ENCODE measurements at regions not wholly inside any gene's neighbourhood (a gene's known extent, or its start where the extent isn't known, plus 50 kb on each side); places are given as distances from the start of the nearest gene placed in this dataset.

GRCh38 chr3:70856414-70857162 is 544.1 kb upstream of the MDFIC2 start:
- Histone ChIP-seq H3K27ac (no peak overlapping the region), H3K4me3 (no peak overlapping the region), H3K9me3 (no peaks in the 10 kb centered on the region), H3K36me3 (no peaks in the 10 kb centered on the region), H3K4me1 (no peaks in the 10 kb centered on the region), H3K27me3 (no peaks in the 10 kb centered on the region)
- TF ChIP-seq POLR2A (IDR thresholded peaks at IDR 0.05) (no peak), CTCF (IDR thresholded peaks at IDR 0.05) (no peak)
- no peak for DNase-seq

- no peaks in the 10 kb centered on the region for H3K36me3 ChIP-seq
- H3K27ac ChIP-seq: no peak overlapping the region
- no peak overlapping the region for H3K4me3 ChIP-seq
- TF ChIP-seq CTCF (IDR thresholded peaks at IDR 0.05) (no peak), POLR2A (IDR thresholded peaks at IDR 0.05) (no peak)
- no peaks in the 10 kb centered on the region for H3K9me3 ChIP-seq
- DNase-seq: no peak
- no peaks in the 10 kb centered on the region for H3K27me3 ChIP-seq
- no peaks in the 10 kb centered on the region for H3K4me1 ChIP-seq
Observed at GRCh38 chr3:70855149-70855548, 542.7 kb upstream of the MDFIC2 start.

GRCh38 chr3:70854108-70854507 is 541.7 kb upstream of the MDFIC2 start:
- H3K9me3 ChIP-seq: no peaks in the 10 kb centered on the region
- no peak overlapping the region for H3K4me3 ChIP-seq
- no peak overlapping the region for H3K27ac ChIP-seq
- no peaks in the 10 kb centered on the region for H3K36me3 ChIP-seq
- no peak for TF ChIP-seq CTCF (IDR thresholded peaks at IDR 0.05)
- H3K27me3 ChIP-seq: no peaks in the 10 kb centered on the region
- no peak for DNase-seq
- no peaks in the 10 kb centered on the region for H3K4me1 ChIP-seq

GRCh38 chr3:70853161-70853944 is 540.9 kb upstream of the MDFIC2 start:
- no peaks in the 10 kb centered on the region for H3K27me3 ChIP-seq
- H3K4me3 ChIP-seq: no peak overlapping the region
- H3K4me1 ChIP-seq: no peaks in the 10 kb centered on the region
- H3K27ac ChIP-seq: no peak overlapping the region
- TF ChIP-seq CTCF (IDR thresholded peaks at IDR 0.05) (no peak), POLR2A (IDR thresholded peaks at IDR 0.05) (no peak)
- H3K9me3 ChIP-seq: no peaks in the 10 kb centered on the region
- no peak for DNase-seq
- H3K36me3 ChIP-seq: no peaks in the 10 kb centered on the region

GRCh38 chr3:70849911-70850699 is 537.7 kb upstream of the MDFIC2 start:
- Histone ChIP-seq H3K27me3 (no peaks in the 10 kb centered on the region), H3K27ac (no peak overlapping the region), H3K4me3 (no peak overlapping the region), H3K4me1 (no peaks in the 10 kb centered on the region), H3K36me3 (no peaks in the 10 kb centered on the region), H3K9me3 (no peaks in the 10 kb centered on the region)
- DNase-seq: no peak
- TF ChIP-seq POLR2A (IDR thresholded peaks at IDR 0.05): no peak
- TF ChIP-seq CTCF (IDR thresholded peaks at IDR 0.05): no peak

Measured in Peyer's patch (tissue), 4 donors.